GM10248 (cell line): ENCODE measurements at regions not wholly inside any gene's neighbourhood (a gene's known extent, or its start where the extent isn't known, plus 50 kb on each side); places are given as distances from the start of the nearest gene placed in this dataset.

Experiments
- CTCF ChIA-PET: fragments of 300-600 bp; sonication (Branson Sonifier 250); formaldehyde crosslinking; extraction: SDS; loops from one replicate; lab custom pipeline; 2021; ENCODE audit warnings: antibody characterized with exemption; lab: Yijun Ruan, JAX
- POLR2A ChIA-PET: fragments of 350-650 bp; sonication (Branson Sonifier 250); formaldehyde crosslinking; extraction: SDS; loops from one replicate; lab custom pipeline; 2020; ENCODE audit warnings: antibody characterized with exemption; lab: Yijun Ruan, JAX
- DNase-seq: peaks from one replicate; pipeline ENCODE4 v3.0.0; 2012; ENCODE audit errors: extremely low spot score
- CTCF ChIP-seq: IDR thresholded peaks from 2 replicates; pipeline ENCODE4 v1.5.1; 2012; ENCODE audit warnings: mild to moderate bottlenecking, low read depth; ENCODE audit errors: extremely low read depth, missing control alignments, control extremely low read depth

DNA sequence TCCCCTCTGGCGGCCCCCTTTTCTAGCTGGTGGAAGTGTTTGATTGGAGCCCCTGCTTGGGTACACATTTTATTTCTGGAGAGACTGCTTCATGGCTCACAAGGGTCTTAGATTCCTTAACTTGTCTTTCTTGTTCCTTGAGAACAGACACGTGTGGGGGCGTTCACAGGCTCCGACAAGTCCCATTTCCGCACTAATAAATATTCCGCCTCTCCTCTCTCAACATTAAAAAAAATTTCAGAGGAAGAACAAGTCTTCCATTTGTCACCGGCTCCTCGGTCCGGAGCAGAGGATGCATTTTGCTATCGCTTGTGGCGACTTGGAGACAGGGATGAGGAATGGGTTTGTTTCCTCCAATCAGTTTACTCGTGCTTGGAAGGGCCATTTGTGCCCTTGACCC, 134.0 kb upstream of the PODXL start:
- no peak for TF ChIP-seq CTCF
- ChIA-PET POLR2A (no interaction called here), CTCF (interaction anchor here (1.2 to 7.2 kb wide), 6 partner anchors 11 to 892 kb away, joined by 3 to 65 read pairs (median 4); no protein-coding TSS in a partner anchor)
- DNase-seq = no peak

DNA sequence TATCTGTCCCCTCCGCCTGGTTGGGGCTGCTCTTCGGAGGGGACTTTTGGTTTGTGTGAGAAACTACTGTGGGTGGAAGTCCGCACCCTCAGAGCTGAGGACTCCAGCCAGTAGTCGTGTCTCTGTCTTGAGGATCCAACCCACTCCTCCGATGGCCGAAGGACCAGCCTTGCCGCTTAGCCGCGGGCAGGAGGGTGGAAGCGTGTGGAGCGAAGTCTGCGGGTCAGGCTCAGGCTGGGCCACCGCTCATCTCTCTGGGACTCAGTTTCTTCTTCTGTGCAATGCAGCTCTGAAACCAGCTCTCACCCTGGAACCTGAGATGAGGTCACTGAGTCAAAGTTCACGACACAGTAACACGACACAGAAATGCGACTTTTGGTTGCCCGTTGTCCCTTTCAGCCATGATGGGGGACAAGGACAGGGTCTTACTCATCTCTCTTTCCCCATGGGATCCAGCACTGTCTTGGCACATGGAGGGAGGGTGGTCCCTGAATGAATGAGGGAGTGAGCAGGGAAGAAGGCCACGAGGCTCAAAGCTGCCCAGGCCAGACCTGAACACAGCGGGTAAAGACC, 133.3 kb upstream of the PODXL start:
- no peak for TF ChIP-seq CTCF
- peak; percentile 20 for DNase-seq
- CTCF ChIA-PET = interaction anchor here (0.7 to 7.2 kb wide), 18 partner anchors 9 to 892 kb away, joined by 3 to 65 read pairs (median 3); no protein-coding TSS in a partner anchor
- POLR2A ChIA-PET = no interaction called here

GRCh38 chr7:131688738-131689661, 132.6 kb upstream of the PODXL start:
- CTCF ChIA-PET = interaction anchor here (0.7 to 7.2 kb wide), 24 partner anchors 8 to 893 kb away, joined by 3 to 65 read pairs (median 3); no protein-coding TSS in a partner anchor
- DNase-seq = peak; percentile 87
- POLR2A ChIA-PET = no interaction called here
- peak; percentile 96 for TF ChIP-seq CTCF

- CTCF ChIA-PET = interaction anchor here (7.2 kb wide), 1 partner anchor 14 kb away, joined by 65 read pairs; no protein-coding TSS in a partner anchor
- TF ChIP-seq CTCF = no peak
- POLR2A ChIA-PET = interaction anchor here (0.7 kb wide), 1 partner anchor 11 kb away, joined by 3 read pairs; no protein-coding TSS in a partner anchor
- no peak for DNase-seq
Observed at GRCh38 chr7:131687296-131687695, 130.9 kb upstream of the PODXL start.

- no peak for TF ChIP-seq CTCF
- ChIA-PET CTCF (interaction anchor here (1.0 to 7.2 kb wide), 2 partner anchors 14 to 893 kb away, joined by 3 to 65 read pairs; no protein-coding TSS in a partner anchor), POLR2A (interaction anchor here (0.7 kb wide), 1 partner anchor 11 kb away, joined by 3 read pairs; no protein-coding TSS in a partner anchor)
- DNase-seq = no peak
Observed at GRCh38 chr7:131686833-131687232, 130.4 kb upstream of the PODXL start.

- ChIA-PET POLR2A (interaction anchor here (0.8 kb wide), 1 partner anchor 12 kb away, joined by 3 read pairs; no protein-coding TSS in a partner anchor), CTCF (interaction anchor here (1.5 kb wide), 1 partner anchor 136 kb away, joined by 3 read pairs; no protein-coding TSS in a partner anchor)
- TF ChIP-seq CTCF = no peak
- peak; percentile 25 for DNase-seq
Observed at GRCh38 chr7:131683536-131684125, 127.2 kb upstream of the PODXL start.
